NB4 (cell line): ENCODE measurements at regions not wholly inside any gene's neighbourhood (a gene's known extent, or its start where the extent isn't known, plus 50 kb on each side); places are given as distances from the start of the nearest gene placed in this dataset.
"Not testable (repeated sequence)": the region's sequence is repeated elsewhere in the genome, so short reads cannot be mapped to it uniquely, and the experiment has no call there.

Experiments
- DNase-seq: peaks from one replicate; pipeline ENCODE4 v3.0.0; 2010; ENCODE audit warnings: low read depth
- H3K4me3 ChIP-seq: one replicate; pipeline ENCODE4 v1.5.1; 2011; ENCODE audit warnings: mild to moderate bottlenecking, low read depth, low read length, moderate library complexity
- MYC ChIP-seq: IDR thresholded peaks from 2 replicates; pipeline ENCODE4 v1.6.1; 2011; ENCODE audit warnings: low read depth, low read length
- POLR2A ChIP-seq: IDR thresholded peaks from 2 replicates; pipeline ENCODE4 v1.6.1; 2011; ENCODE audit warnings: mild to moderate bottlenecking; ENCODE audit not compliant: insufficient read length; ENCODE audit errors: extremely low read depth
- TF ChIP-seq, protein P1 (sequence below): IDR thresholded peaks from 2 replicates; pipeline ENCODE4 v1.6.1; 2011; ENCODE audit warnings: low read depth, low read length
- TF ChIP-seq, protein P2 (sequence below): IDR thresholded peaks from one replicate; pipeline ENCODE4 v1.5.1; 2012; ENCODE audit warnings: low read depth, low read length

DNA sequence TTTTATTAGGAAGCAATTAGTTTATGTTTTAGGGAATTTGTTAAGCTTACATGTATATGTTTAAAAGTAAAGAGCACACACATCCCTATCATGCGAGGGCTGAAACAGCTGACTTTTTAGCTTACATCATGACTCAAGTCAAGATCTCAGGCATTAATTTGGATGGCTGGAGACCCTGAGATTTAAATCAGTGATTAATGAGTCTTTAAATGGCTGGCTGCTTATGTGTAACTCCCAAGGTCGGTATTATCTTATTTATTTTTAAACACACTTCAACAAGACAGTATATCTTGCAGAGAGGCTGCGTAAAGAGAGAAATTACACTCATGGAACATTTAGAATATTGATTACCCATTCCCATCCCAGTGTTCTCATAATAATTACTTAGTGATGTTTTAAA is 169.4 kb downstream of the KBTBD8 start:
- no peak for DNase-seq
- no peak overlapping the region for H3K4me3 ChIP-seq
- TF ChIP-seq POLR2A (no peak), MYC (no peak)
- TF ChIP-seq, protein P1, sequence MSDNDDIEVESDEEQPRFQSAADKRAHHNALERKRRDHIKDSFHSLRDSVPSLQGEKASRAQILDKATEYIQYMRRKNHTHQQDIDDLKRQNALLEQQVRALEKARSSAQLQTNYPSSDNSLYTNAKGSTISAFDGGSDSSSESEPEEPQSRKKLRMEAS: no peak
- TF ChIP-seq, protein P2, sequence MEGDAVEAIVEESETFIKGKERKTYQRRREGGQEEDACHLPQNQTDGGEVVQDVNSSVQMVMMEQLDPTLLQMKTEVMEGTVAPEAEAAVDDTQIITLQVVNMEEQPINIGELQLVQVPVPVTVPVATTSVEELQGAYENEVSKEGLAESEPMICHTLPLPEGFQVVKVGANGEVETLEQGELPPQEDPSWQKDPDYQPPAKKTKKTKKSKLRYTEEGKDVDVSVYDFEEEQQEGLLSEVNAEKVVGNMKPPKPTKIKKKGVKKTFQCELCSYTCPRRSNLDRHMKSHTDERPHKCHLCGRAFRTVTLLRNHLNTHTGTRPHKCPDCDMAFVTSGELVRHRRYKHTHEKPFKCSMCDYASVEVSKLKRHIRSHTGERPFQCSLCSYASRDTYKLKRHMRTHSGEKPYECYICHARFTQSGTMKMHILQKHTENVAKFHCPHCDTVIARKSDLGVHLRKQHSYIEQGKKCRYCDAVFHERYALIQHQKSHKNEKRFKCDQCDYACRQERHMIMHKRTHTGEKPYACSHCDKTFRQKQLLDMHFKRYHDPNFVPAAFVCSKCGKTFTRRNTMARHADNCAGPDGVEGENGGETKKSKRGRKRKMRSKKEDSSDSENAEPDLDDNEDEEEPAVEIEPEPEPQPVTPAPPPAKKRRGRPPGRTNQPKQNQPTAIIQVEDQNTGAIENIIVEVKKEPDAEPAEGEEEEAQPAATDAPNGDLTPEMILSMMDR: no peak

- TF ChIP-seq, protein P2: no peak
- TF ChIP-seq POLR2A (no peak), MYC (no peak)
- TF ChIP-seq, protein P1: no peak
- DNase-seq: no peak
- H3K4me3 ChIP-seq: no peak overlapping the region
These were observed 173.7 kb downstream of the KBTBD8 start for GRCh38 chr3:67171841-67172240.

- not testable (repeated sequence) for DNase-seq, H3K4me3 ChIP-seq
These were observed 175.0 kb downstream of the KBTBD8 start for GRCh38 chr3:67173130-67173529.

- no peak for DNase-seq
- TF ChIP-seq POLR2A (no peak), MYC (no peak)
- TF ChIP-seq, protein P1: no peak
- TF ChIP-seq, protein P2: no peak
- H3K4me3 ChIP-seq: no peak overlapping the region
These were observed 178.3 kb downstream of the KBTBD8 start for GRCh38 chr3:67176396-67176795.

GRCh38 chr3:67192466-67192865 is 194.4 kb downstream of the KBTBD8 start:
- DNase-seq: no peak
- H3K4me3 ChIP-seq: no peak overlapping the region
- TF ChIP-seq MYC (no peak), POLR2A (no peak)
- TF ChIP-seq, protein P2: no peak
- TF ChIP-seq, protein P1: no peak

DNA sequence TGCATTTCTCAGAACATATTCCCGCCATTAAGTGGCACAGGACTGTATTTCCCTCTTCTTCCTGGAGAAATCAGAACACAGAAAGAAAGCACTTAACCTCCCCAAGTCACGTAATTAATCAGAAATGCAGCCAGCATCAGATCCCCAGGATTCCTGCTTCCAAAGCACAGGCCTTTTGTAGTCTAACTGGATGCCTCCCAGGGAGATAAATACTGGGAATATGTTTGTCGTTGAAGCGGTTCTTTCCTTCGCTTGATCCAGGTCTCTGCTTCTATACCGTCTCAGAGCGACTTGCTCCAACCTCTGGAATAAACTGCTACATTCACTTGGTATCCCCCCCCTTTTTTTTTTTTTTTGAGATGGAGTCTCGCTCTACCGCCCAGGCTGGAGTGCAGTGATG is 198.6 kb downstream of the KBTBD8 start:
- TF ChIP-seq, protein P1: no peak
- TF ChIP-seq POLR2A (no peak), MYC (no peak)
- TF ChIP-seq, protein P2: no peak
- no peak for DNase-seq
- H3K4me3 ChIP-seq: no peak overlapping the region
